ENCODE measurements at regions not wholly inside any gene's neighbourhood (a gene's known extent, or its start where the extent isn't known, plus 50 kb on each side); places are given as distances from the start of the nearest gene placed in this dataset.

DNA sequence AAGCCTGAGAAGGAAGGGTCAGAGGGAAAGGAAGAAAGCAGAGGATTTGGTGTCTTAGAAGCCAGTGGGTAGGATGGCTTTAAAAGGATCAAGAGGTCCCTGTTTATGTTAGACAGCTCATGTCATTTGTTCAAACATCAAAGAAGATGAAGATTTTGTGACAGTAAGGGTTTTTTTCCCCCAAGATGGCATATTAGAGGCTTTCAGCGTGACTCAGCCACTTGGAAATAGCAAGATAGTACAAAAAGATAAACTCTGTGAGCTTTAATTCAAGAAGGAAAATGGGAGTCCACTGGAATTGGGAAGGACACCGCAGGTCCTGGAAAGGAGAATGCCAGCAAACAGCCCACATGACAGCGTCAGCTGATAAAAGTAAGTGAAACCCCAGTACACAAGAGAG, 467.1 kb upstream of the THBS1 start:
- no peaks in the 10 kb centered on the region for H3K79me2 ChIP-seq (ENCODE audit: control insufficient read depth, insufficient read depth, low read length)
- H3K9me3 ChIP-seq (replicated peaks; ENCODE audit: control insufficient read depth, insufficient read depth, low read length): peaks cover 2% of the 10 kb centered on the region
- DNase-seq (ENCODE audit: low read depth, low spot score) (no peak), FAIRE-seq (no peak)
- H3K9me1 ChIP-seq (replicated peaks; ENCODE audit: control insufficient read depth, extremely low read depth, insufficient read depth, low read length): no peaks in the 10 kb centered on the region
- H3K4me3 ChIP-seq (replicated peaks in 1 of 3; ENCODE audit: insufficient read depth in 1 of 3, low read depth in 1 of 3, low read length in 3 of 3): no peak overlapping the region
- no peak overlapping the region for H3K4me2 ChIP-seq (ENCODE audit: insufficient read depth, low read length)
- ChIA-PET CTCF (interaction anchor here (2.3 kb wide), 1 partner anchor 11 kb away, joined by 6 read pairs; no protein-coding TSS in a partner anchor), POLR2A (no interaction called here)
- H4K20me1 ChIP-seq (replicated peaks; ENCODE audit: control insufficient read depth, extremely low read depth, insufficient read depth, low read length): no peaks in the 10 kb centered on the region
- BruUV-seq (replicated peaks): no TSS peak
- H3K9ac ChIP-seq (replicated peaks; ENCODE audit: extremely low read depth, insufficient read depth, low read length): no peak overlapping the region
- intact Hi-C loops (cut with micrococcal nuclease) (no loop called here), dilution Hi-C loops (cut with MboI; ENCODE audit: extremely low pct_ligation_motif_present, low sequenced_read_pairs) (no loop called here)
- H3K36me3 ChIP-seq (ENCODE audit: control insufficient read depth in 2 of 2, extremely low read depth in 1 of 2, insufficient read depth in 2 of 2, low read length in 2 of 2): no peaks in the 10 kb centered on the region
- no peak overlapping the region for H3K27ac ChIP-seq (ENCODE audit: insufficient read depth, low read depth, low read length)
- H3K4me1 ChIP-seq (ENCODE audit: control insufficient read depth, extremely low read depth, insufficient read depth, low read length): peaks cover 25% of the 10 kb centered on the region
- TF ChIP-seq, protein P1, sequence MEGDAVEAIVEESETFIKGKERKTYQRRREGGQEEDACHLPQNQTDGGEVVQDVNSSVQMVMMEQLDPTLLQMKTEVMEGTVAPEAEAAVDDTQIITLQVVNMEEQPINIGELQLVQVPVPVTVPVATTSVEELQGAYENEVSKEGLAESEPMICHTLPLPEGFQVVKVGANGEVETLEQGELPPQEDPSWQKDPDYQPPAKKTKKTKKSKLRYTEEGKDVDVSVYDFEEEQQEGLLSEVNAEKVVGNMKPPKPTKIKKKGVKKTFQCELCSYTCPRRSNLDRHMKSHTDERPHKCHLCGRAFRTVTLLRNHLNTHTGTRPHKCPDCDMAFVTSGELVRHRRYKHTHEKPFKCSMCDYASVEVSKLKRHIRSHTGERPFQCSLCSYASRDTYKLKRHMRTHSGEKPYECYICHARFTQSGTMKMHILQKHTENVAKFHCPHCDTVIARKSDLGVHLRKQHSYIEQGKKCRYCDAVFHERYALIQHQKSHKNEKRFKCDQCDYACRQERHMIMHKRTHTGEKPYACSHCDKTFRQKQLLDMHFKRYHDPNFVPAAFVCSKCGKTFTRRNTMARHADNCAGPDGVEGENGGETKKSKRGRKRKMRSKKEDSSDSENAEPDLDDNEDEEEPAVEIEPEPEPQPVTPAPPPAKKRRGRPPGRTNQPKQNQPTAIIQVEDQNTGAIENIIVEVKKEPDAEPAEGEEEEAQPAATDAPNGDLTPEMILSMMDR (IDR thresholded peaks at IDR 0.05; ENCODE audit: extremely low read depth in 1 of 2, insufficient read depth in 1 of 2, low read depth in 1 of 2, low read length in 2 of 2): no peak
- TF ChIP-seq FOS (IDR thresholded peaks at IDR 0.05; ENCODE audit: borderline replicate concordance, insufficient read depth, low read length) (no peak), EZH2 (IDR thresholded peaks at IDR 0.05; ENCODE audit: borderline replicate concordance, low read depth, low read length, severe bottlenecking) (no peak), MYC (IDR thresholded peaks at IDR 0.05; ENCODE audit: low read depth, low read length) (no peak), GATA2 (IDR thresholded peaks at IDR 0.05; ENCODE audit: insufficient read depth, insufficient read length, low read depth, low read length) (no peak), POLR2AphosphoS5 (IDR thresholded peaks at IDR 0.05; ENCODE audit: insufficient read depth, low read depth, low read length) (no peak), JUN (IDR thresholded peaks at IDR 0.05; ENCODE audit: borderline replicate concordance, insufficient read depth, insufficient read length, low read depth) (no peak), POLR2A (IDR thresholded peaks at IDR 0.05; ENCODE audit: low read depth, low read length) (no peak)
- TF ChIP-seq, protein P2, sequence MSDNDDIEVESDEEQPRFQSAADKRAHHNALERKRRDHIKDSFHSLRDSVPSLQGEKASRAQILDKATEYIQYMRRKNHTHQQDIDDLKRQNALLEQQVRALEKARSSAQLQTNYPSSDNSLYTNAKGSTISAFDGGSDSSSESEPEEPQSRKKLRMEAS (IDR thresholded peaks at IDR 0.05; ENCODE audit: insufficient read depth, insufficient read length): no peak
- no peaks in the 10 kb centered on the region for H3K27me3 ChIP-seq (ENCODE audit: control insufficient read depth in 2 of 2, insufficient read depth in 2 of 2, low read length in 2 of 2)
- H2AFZ ChIP-seq (ENCODE audit: low read depth, low read length): no peak overlapping the region

All from endothelial cell of umbilical vein (primary cell).